Superior temporal gyrus (tissue), 1 donor: ENCODE measurements at regions not wholly inside any gene's neighbourhood (a gene's known extent, or its start where the extent isn't known, plus 50 kb on each side); places are given as distances from the start of the nearest gene placed in this dataset.
A peak's percentile ranks its signal among the peaks of the same experiment; 100 is the strongest.

Experiments
- DNase-seq: peaks from one replicate; pipeline ENCODE4 v3.0.0-alpha.2; 2016; ENCODE audit errors: extremely low spot score

- no peak for DNase-seq
These were observed 722.5 kb downstream of the SOCS6 start for GRCh38 chr18:71011389-71011788.

- DNase-seq: no peak
These were observed 719.4 kb downstream of the SOCS6 start for GRCh38 chr18:71008257-71008656.

GRCh38 chr18:71001597-71001996, 712.8 kb downstream of the SOCS6 start:
- no peak for DNase-seq

GRCh38 chr18:70998490-70998889, 709.6 kb downstream of the SOCS6 start:
- DNase-seq: no peak

GRCh38 chr18:70994116-70994515, 705.3 kb downstream of the SOCS6 start:
- no peak for DNase-seq

- DNase-seq: no peak
These were observed 702.7 kb downstream of the SOCS6 start for GRCh38 chr18:70991577-70991976.

GRCh38 chr18:70985948-70986347, 697.1 kb downstream of the SOCS6 start:
- no peak for DNase-seq

- DNase-seq: no peak
These were observed 693.4 kb downstream of the SOCS6 start for GRCh38 chr18:70982292-70982691.

- DNase-seq: no peak
These were observed 692.7 kb downstream of the SOCS6 start for GRCh38 chr18:70981400-70982140.

GRCh38 chr18:70973626-70974025, 684.8 kb downstream of the SOCS6 start:
- DNase-seq: no peak

GRCh38 chr18:70966419-70966818, 677.6 kb downstream of the SOCS6 start:
- no peak for DNase-seq

- DNase-seq: no peak
These were observed 673.1 kb downstream of the SOCS6 start for GRCh38 chr18:70961939-70962338.

GRCh38 chr18:70956554-70956953, 667.7 kb downstream of the SOCS6 start:
- DNase-seq: no peak

- DNase-seq: no peak
These were observed 647.3 kb downstream of the SOCS6 start for GRCh38 chr18:70936160-70936559.

GRCh38 chr18:70931942-70932814, 643.3 kb downstream of the SOCS6 start:
- peak; percentile 85 for DNase-seq

GRCh38 chr18:70920840-70921374, 632.1 kb downstream of the SOCS6 start:
- no peak for DNase-seq

GRCh38 chr18:70907673-70908072, 618.8 kb downstream of the SOCS6 start:
- DNase-seq: peak; percentile 57

- no peak for DNase-seq
These were observed 603.5 kb downstream of the SOCS6 start for GRCh38 chr18:70892381-70892780.

GRCh38 chr18:70870292-70870691, 581.4 kb downstream of the SOCS6 start:
- no peak for DNase-seq

- no peak for DNase-seq
These were observed 559.5 kb downstream of the SOCS6 start for GRCh38 chr18:70848329-70848728.

- DNase-seq: no peak
These were observed 551.8 kb downstream of the SOCS6 start for GRCh38 chr18:70840649-70841048.

GRCh38 chr18:70827632-70828031, 538.8 kb downstream of the SOCS6 start:
- DNase-seq: no peak

- DNase-seq: no peak
These were observed 537.7 kb downstream of the SOCS6 start for GRCh38 chr18:70826571-70826970.
